ENCODE measurements at regions not wholly inside any gene's neighbourhood (a gene's known extent, or its start where the extent isn't known, plus 50 kb on each side); places are given as distances from the start of the nearest gene placed in this dataset.

GRCh38 chr5:13585324-13585723, 359.2 kb downstream of the DNAH5 start:
- TF ChIP-seq POLR2A (IDR thresholded peaks at IDR 0.05; ENCODE audit: low read length) (no peak), GATA1 (IDR thresholded peaks at IDR 0.05; ENCODE audit: low read depth, low read length) (no peak)
